ENCODE measurements at regions not wholly inside any gene's neighbourhood (a gene's known extent, or its start where the extent isn't known, plus 50 kb on each side); places are given as distances from the start of the nearest gene placed in this dataset.

DNA sequence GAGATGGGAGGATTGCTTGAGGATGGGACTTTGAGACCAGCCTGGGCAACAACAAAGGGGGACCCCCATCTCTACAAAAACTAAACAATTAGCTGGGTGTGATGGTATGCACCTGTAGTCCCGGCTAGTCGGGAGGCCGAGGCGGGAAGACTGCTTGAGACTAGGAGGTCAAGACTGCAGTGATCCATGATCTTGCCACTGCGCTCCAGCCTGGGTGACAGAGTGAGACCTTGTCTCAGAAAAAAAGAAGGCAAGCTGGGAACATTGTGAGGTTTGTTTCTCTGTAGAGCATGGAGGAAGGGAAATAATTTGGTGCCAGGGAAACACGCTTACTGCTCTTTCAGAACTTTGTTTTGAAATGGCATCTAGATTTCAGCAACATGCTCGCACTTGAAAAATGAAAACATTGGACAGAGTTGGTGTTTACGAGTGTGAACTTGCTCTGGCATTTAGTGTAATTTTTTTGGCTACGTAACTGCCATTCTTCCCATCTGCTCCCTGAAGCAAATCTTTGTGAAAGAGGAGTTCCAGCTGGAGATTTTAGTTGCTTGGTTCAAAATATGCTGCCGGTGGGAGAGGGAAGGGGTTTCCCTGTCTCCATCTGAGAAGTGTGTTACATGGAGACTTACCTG lies 125.6 kb upstream of the DLX2 start:
- Mint-ChIP-seq H3K4me1 (ENCODE audit: low read depth, unreplicated experiment) (peaks cover 8% of the 10 kb centered on the region), H3K27me3 (ENCODE audit: insufficient read depth, unreplicated experiment) (no peaks in the 10 kb centered on the region), H3K27ac (ENCODE audit: unreplicated experiment) (no peak overlapping the region), H3K9me3 (ENCODE audit: unreplicated experiment) (no peaks in the 10 kb centered on the region), H3K36me3 (ENCODE audit: insufficient read depth, unreplicated experiment) (no peaks in the 10 kb centered on the region), H3K4me3 (ENCODE audit: unreplicated experiment) (no peak overlapping the region)
- BruUV-seq (replicated peaks), result no TSS peak
- TF ChIP-seq, protein P1, sequence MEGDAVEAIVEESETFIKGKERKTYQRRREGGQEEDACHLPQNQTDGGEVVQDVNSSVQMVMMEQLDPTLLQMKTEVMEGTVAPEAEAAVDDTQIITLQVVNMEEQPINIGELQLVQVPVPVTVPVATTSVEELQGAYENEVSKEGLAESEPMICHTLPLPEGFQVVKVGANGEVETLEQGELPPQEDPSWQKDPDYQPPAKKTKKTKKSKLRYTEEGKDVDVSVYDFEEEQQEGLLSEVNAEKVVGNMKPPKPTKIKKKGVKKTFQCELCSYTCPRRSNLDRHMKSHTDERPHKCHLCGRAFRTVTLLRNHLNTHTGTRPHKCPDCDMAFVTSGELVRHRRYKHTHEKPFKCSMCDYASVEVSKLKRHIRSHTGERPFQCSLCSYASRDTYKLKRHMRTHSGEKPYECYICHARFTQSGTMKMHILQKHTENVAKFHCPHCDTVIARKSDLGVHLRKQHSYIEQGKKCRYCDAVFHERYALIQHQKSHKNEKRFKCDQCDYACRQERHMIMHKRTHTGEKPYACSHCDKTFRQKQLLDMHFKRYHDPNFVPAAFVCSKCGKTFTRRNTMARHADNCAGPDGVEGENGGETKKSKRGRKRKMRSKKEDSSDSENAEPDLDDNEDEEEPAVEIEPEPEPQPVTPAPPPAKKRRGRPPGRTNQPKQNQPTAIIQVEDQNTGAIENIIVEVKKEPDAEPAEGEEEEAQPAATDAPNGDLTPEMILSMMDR (IDR thresholded peaks at IDR 0.05; ENCODE audit: insufficient read depth in 1 of 2, low read depth in 1 of 2, low read length in 1 of 2, severe bottlenecking in 1 of 2, unreplicated experiment in 1 of 2), result no peak
- peaks cover 6% of the 10 kb centered on the region; the same call in 1 of the 2 replicates for H3K4me1 ChIP-seq
- H3K9me3 ChIP-seq, result no peaks in the 10 kb centered on the region
- CTCF ChIA-PET, result interaction anchor here (1.4 kb wide), 1 partner anchor 234 kb away, joined by 3 read pairs; no protein-coding TSS in a partner anchor
- no peak for DNase-seq
- H3K36me3 ChIP-seq (ENCODE audit: control insufficient read depth, insufficient read depth, low read length), result no peaks in the 10 kb centered on the region
- POLR2A ChIA-PET, result no interaction called here
- intact Hi-C loops (cut with micrococcal nuclease; ENCODE audit: unreplicated experiment), result no loop called here
- H3K4me3 ChIP-seq (ENCODE audit: low read depth, low read length), result no peak overlapping the region
- no peaks in the 10 kb centered on the region for H3K27me3 ChIP-seq (replicated peaks; ENCODE audit: control insufficient read depth, insufficient read depth, low read length)

DNA sequence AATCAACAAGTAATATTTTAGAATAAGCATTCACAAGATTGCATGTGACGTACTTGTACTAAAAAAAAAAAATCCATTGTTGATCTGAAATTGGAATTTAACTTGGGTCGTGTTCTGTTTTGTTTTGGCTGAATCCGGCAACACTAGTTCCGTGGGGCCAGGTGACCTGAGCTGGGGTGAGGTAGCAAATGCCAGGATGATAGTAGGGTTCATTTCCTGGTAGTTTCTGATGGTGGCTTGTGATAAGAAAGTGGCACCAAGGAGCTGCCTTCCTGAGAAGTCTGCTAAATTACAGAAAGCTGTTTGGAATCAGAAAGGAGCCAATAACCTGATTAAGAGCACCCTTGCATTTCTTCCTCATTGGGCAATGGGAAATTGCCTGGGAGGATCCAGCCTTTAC lies 126.4 kb upstream of the DLX2 start:
- peaks cover 2% of the 10 kb centered on the region for H3K27me3 Mint-ChIP-seq (ENCODE audit: insufficient read depth, unreplicated experiment)
- intact Hi-C loops (cut with micrococcal nuclease; ENCODE audit: unreplicated experiment), result no loop called here
- Histone ChIP-seq H3K4me1 (peaks cover 6% of the 10 kb centered on the region; the same call in 1 of the 2 replicates), H3K9me3 (no peaks in the 10 kb centered on the region), H3K4me3 (ENCODE audit: low read depth, low read length) (no peak overlapping the region), H3K36me3 (ENCODE audit: control insufficient read depth, insufficient read depth, low read length) (no peaks in the 10 kb centered on the region), H3K27me3 (replicated peaks; ENCODE audit: control insufficient read depth, insufficient read depth, low read length) (no peaks in the 10 kb centered on the region)
- TF ChIP-seq, protein P1 (IDR thresholded peaks at IDR 0.05; ENCODE audit: insufficient read depth in 1 of 2, low read depth in 1 of 2, low read length in 1 of 2, severe bottlenecking in 1 of 2, unreplicated experiment in 1 of 2), result no peak
- no peak overlapping the region for H3K27ac Mint-ChIP-seq (ENCODE audit: unreplicated experiment)
- H3K9me3 Mint-ChIP-seq (ENCODE audit: unreplicated experiment), result no peaks in the 10 kb centered on the region
- no peak for DNase-seq
- ChIA-PET POLR2A (no interaction called here), CTCF (no interaction called here)
- H3K4me1 Mint-ChIP-seq (ENCODE audit: low read depth, unreplicated experiment), result peaks cover 8% of the 10 kb centered on the region
- no peaks in the 10 kb centered on the region for H3K36me3 Mint-ChIP-seq (ENCODE audit: insufficient read depth, unreplicated experiment)
- H3K4me3 Mint-ChIP-seq (ENCODE audit: unreplicated experiment), result no peak overlapping the region
- BruUV-seq (replicated peaks), result no TSS peak

DNA sequence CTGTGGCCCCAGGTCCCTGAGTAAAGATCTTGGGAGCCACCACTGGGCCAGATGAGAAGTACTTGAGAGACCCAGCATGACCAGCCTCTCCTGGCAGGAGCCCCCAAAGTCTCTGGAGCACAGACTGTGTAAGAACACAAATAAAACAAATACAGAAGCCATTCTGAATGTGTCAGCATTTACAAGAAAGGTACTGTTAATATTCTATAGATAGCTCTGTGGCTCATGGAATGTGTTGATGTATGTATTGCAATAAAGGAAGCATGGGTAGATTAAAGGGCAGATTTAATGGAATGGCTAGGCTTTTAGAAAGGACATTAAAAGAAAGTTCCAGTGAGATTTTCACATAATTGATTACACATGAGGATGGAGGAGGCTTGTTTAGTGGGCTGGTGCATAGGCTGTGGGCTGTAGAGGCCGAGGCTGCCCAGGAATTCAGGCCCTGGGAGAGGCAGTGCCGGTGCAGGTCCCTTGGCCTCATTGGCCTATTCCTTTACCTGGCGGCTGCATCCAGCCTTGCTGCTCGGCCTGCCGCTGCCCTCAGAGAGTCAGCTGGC lies 127.7 kb upstream of the DLX2 start:
- Histone ChIP-seq H3K27me3 (replicated peaks; ENCODE audit: control insufficient read depth, insufficient read depth, low read length) (no peaks in the 10 kb centered on the region), H3K4me3 (ENCODE audit: low read depth, low read length) (no peak overlapping the region), H3K4me1 (peaks cover 9% of the 10 kb centered on the region; the same call in 1 of the 2 replicates), H3K36me3 (ENCODE audit: control insufficient read depth, insufficient read depth, low read length) (no peaks in the 10 kb centered on the region), H3K9me3 (no peaks in the 10 kb centered on the region)
- Mint-ChIP-seq H3K27ac (ENCODE audit: unreplicated experiment) (no peak overlapping the region), H3K4me3 (ENCODE audit: unreplicated experiment) (no peak overlapping the region), H3K36me3 (ENCODE audit: insufficient read depth, unreplicated experiment) (no peaks in the 10 kb centered on the region), H3K4me1 (ENCODE audit: low read depth, unreplicated experiment) (peaks cover 8% of the 10 kb centered on the region), H3K27me3 (ENCODE audit: insufficient read depth, unreplicated experiment) (peaks cover 8% of the 10 kb centered on the region), H3K9me3 (ENCODE audit: unreplicated experiment) (no peaks in the 10 kb centered on the region)
- no TSS peak for BruUV-seq (replicated peaks)
- intact Hi-C loops (cut with micrococcal nuclease; ENCODE audit: unreplicated experiment), result no loop called here
- POLR2A ChIA-PET, result no interaction called here
- CTCF ChIA-PET, result no interaction called here
- no peak for DNase-seq
- TF ChIP-seq, protein P1 (IDR thresholded peaks at IDR 0.05; ENCODE audit: insufficient read depth in 1 of 2, low read depth in 1 of 2, low read length in 1 of 2, severe bottlenecking in 1 of 2, unreplicated experiment in 1 of 2), result no peak
